NCI-H748 treated with DMSO at 0.1 percent for 48 hours (cell line): ENCODE measurements at regions not wholly inside any gene's neighbourhood (a gene's known extent, or its start where the extent isn't known, plus 50 kb on each side); places are given as distances from the start of the nearest gene placed in this dataset.

Source experiments
- DNase-seq: peaks from one replicate; lab custom pipeline; 2025; lab: John Stamatoyannopoulos, UW

DNA sequence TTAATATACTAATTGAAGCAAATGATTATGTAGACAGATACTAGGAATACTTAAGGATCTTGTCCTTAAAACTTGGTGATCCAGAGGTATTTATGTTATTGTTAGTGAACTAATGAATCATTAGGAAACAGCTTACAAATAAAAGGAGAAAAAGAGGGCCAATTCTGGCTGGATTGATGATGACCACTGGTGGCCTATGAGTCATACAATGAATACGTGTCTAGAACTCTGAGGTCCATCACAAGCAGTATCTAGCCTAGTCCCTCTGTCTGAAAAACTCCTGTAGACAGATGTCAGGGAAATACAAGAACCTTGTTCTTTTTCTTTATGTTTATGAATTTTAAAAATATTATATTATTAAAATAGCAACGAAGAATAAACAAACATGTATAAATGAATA lies 51.7 kb upstream of the RTL1 start:
- DNase-seq, result no peak

DNA sequence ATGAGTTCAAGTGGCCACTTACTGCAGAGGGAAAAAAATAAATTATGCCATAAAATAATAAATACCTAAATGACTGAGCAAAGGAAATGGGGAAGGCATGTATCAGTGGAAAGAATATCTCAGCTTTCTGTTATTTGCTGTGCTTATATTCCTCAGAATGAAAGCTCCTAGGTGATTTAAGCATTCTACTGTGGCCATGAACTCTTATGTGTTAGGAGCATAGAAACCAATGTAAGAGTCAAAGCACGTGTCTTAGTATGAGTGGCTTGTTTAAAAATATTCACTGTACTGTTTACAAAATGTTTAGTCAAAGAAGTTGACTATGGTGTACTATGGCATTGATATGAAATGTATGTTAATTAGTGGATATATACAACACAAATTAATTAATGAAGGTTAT lies 59.0 kb upstream of the RTL1 start:
- no peak for DNase-seq

DNA sequence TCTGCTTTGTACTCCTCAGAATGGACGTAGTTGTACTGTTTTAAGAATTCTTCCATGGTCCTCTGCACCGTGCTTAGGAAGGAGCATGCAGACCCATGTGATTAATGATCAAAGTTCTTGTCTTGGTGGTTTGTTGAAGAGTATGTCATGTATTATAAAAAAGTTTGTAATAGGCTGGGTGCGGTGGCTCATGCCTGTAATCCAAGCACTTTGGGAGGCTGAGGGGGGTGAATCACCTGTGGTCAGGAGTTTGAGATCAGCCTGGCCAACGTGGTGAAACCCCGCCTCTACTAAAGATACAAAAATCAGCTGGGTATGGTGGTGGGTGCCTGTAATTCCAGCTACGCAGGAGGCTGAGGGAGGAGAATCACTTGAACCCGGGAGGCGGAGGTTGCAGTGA lies 61.8 kb upstream of the RTL1 start:
- no peak for DNase-seq

DNA sequence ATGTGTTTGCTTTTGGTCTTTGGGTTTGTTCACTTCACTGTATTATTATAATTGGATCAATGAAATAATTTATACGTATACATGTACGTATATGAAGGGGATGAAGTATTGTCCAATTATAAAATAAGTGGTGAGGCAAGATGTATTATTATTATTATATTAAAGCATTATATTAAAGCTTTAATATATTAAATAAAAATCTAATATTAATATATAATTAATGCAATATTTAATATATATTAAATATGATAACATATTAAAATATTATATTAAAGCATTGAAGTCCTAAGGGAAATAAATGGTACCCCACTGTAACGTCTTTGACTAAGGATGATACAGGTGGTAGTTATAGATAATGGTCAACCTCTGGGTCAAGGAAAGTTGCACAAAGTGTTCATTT lies 63.7 kb upstream of the RTL1 start:
- DNase-seq, result no peak

DNA sequence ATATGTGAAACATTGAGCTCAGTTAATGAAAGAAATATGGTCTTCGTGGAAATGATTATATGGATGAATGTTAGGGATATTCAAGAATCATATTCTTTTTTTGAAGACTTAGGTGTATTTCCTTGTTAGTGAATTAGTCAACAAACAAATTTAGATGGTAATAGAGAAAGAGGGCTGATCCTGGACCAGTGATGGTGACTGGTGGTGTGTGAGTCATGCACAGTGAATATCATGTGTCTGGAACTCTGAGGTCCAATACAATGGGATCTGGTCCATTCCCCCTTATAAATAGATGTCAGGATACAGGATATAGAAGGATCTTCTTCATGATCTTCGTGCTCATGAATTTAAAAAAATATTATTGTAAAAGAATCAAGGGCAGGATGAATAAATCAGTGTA lies 64.4 kb upstream of the RTL1 start:
- DNase-seq, result no peak

DNA sequence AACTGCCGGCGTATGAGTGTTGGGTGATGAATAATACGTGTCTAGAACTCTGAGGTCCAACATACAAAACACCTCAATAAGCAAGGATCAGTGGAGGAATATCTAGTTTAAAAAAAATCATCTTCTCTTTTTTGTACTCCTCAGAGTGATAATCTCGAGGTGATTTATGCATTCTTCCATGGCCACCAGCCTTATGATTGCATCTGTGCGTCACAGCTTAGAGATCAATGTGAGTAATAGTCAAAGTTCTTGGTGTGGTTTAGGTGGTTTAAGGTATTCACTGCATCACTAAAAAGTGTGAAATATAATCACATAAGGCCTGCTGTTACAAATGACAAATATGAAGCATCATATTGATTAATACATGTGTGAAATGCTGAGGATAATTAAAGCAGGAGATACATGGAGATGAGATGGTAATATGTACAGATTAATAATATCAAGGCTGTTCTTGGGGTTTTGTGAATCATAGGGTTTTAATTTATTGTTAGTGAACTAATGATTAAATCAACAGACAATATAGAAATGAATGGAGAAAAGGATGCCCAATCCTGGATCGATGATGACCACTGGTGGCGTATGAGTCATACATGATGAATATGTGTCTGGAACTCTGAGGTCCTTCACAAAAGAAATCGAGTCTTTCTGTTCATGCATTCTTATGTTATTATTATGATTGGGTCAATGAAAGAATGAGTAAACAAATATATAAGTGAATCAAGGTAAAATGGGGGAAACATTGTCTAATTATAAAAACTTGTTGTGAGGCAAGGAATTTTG lies 68.8 kb upstream of the RTL1 start:
- no peak for DNase-seq

DNA sequence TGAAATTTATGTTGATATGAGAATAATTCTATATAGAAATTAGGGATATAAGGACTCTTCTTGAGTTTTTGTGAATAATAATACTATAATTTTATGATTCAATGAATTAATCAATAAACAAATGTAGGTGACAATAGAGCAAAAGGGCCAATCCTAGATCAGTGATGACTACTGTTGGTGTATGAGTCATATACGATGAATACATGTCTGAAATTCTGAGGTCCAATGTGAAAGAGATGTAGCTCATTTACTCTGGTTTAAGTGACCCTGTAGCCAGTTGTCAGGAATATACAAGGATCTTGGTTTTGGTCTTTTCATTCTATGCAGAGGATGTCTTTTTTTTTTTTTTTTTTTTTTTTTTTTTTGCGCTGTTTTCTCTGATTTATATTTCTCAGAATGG lies 72.1 kb upstream of the RTL1 start:
- DNase-seq, result no peak

DNA sequence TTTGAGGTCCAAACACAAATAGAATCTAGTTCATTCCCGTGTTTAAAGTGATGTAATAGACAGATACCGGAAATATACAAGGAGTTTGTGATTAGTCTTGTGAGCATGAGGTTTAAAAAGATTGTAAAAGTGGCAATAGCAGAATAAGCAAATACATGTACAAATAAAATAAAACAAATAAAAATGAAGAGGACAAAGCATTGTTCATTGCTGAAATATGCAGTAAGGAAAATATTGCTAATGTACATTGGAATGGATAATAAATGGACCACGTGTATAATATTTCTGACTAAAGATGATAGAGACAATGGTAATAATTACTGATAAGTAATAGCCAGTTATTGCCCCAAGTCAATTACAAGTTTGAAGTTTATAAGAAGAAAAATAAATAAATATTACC lies 75.6 kb upstream of the RTL1 start:
- DNase-seq, result no peak

DNA sequence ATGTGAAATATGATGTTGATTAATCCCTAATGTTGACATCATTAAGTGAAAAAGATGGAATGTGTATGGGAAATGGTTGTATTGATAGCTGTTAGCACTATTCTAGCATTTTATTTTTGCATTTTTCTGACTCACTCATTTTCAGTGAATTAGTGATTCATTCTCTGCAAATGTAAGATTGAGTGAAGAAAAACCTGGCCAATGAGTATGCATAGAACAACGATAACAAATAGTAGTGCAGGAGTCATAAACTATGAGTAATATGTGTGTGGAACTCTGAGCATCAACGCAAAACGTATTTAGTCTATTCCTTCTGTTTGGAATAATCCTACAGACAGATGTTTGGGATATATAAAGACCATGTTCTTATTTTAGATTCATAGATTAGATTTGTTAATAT lies 76.3 kb upstream of the RTL1 start:
- no peak for DNase-seq

DNA sequence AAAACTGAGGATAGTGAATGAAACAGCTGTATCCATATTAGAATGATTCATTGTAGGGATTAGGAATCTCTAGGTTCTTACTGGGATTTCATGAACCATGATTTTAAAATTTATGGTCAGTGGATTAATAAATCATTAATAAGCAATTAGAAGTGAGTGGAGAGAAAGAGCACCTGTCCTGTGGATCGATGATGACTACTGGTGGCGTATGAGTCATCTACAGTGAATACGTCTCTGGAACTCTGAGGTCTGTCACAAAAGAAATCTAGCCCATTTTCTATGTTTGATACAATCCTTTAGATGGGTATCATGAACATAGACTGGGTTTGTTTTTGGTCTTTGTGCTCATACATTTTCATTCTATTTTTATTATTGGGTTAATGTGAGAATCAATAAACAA lies 77.3 kb upstream of the RTL1 start:
- no peak for DNase-seq

DNA sequence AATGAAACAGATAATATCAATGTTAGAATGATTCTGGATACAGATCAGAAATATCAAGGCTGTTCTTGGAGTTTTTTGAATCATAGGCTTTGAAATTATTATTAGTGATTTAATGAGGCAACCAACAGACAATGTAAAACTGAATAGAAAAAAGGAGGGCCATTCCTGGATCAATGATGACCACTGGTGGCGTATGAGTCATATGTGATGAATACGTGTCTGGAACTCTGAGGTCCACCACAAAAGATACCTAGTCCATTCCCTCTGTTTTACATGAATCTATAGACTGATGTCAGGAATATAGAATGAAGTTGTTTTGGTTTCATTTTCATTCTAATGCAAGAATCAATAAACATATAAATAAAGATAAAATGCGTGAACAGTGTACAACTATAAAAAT lies 78.3 kb upstream of the RTL1 start:
- DNase-seq, result no peak

DNA sequence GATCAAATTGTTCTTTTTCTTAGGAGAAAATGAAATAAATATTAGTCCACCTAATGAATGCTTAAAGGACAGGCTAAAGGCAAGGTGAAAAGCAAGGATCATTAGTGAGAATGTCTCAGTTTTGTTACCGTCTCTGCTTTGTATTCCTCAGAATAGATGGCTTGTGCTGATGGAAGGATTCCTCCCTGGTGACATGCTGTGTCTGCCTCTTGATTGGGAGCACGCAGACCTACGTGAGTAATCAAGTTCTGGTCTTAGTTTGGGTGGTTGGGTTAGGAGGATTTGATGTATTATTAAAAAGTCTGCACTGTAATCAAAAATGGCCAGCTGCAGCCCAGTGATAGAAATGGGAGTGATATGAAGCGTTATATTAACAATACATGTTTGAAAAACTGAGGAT lies 78.8 kb upstream of the RTL1 start:
- DNase-seq, result no peak

DNA sequence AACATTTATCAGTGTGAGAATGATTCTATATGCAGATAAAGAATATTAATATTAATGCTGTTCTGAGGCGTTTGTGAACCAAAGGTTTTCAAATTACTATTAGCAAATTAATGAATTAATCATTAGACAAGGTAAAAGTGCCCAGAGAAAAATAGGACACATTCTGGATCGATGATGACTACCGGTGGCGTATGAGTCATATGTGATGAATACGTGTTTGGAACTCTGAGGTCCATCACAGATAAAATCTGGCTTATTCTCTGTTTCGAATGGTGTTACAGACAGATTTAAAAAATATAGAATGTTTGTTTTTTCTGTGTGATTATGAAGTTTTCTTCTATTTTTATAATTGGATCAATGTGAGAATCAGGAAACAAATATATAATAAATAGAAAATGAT lies 79.2 kb upstream of the RTL1 start:
- DNase-seq, result no peak

DNA sequence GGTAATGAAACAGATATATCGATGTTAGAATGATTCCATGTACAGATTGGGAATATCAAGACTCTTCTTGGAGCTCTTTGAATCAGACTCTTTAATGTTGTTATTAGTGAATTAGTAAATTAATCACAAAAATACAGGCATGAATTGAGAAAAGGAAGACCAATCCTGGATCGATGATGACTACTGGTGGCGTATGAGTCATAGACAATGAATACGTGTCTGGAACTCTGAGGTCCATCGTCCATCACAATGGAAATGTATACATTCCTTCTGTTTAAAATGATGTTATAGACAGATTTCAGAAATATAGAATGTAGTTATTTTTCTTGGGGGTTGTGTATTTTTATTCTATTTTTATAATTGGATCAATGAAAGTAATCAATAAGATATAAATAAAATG lies 80.2 kb upstream of the RTL1 start:
- no peak for DNase-seq

DNA sequence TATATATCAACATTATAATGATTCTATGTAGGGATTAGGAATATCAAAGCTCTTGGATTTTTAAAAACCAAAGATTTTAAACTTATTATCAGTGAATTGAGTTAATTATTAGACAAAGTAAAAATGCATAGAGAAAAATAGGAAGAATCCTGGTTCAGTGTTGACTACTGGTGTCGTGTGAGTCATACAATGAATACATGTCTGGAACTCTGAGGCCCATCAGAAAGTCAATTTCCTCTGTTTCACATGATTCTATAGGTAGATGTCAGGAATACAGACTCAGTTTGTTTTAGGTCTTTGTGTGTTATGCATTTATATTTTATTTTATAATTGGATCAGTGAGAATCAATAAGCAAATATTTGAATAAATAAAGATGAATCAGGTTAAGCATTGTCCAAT lies 84.5 kb upstream of the RTL1 start:
- no peak for DNase-seq

DNA sequence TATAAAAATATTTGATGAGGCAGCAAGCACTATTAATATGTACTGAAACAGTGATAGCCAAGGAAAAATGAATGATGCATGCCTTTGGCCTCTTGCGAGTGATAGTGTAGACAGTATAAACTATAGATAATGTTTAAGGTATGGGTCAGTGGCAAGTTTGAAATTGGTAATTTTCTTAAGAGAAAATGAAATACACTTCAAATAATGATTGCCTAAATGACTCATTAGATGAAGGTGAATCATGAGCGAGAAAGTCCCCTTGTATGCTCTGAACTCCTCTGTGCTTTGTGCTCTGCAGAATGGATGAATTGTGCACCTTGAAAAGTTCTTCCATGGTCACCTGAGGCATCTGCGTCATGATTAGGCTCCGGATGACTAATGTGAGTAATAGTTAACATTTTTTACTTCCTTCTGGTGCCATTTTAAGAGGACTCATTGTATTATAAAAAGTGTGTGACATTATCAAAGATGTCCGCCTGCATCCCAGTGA lies 84.9 kb upstream of the RTL1 start:
- no peak for DNase-seq

DNA sequence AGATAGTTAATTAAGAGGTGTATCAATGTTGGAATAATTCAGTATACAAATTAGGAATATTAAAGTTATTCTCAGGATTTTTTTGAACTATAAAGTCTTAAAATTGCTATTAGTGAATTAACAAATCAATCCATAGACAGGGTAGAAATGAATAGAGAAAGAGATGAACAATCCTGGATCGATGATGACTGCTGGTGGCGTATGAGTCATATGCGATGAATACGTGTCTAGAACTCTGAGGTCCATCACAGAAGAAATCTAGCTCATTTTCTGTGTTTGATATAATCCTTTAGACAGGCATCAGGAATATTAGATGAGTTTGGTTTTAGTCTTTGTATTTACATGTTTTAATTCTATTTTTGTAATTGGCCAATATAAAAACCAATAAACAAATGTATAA lies 85.4 kb upstream of the RTL1 start:
- DNase-seq, result no peak

DNA sequence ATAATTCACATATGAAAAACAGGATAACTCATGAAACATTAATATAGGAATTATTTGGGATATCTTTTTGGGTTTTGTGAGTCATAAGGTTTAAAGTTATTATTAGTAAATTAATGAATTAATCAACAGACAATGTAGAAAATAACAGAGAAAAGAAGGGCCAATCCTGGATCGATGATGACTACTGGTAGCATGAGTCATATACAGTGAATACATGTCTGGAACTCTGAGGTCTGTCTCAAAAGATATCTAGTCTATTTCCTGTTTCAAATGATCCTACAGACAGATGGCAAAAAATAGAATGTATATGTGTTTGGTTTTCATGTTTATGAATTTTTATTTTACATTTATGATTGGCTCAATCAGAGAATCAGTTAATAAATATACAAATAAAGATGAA lies 86.4 kb upstream of the RTL1 start:
- no peak for DNase-seq

DNA sequence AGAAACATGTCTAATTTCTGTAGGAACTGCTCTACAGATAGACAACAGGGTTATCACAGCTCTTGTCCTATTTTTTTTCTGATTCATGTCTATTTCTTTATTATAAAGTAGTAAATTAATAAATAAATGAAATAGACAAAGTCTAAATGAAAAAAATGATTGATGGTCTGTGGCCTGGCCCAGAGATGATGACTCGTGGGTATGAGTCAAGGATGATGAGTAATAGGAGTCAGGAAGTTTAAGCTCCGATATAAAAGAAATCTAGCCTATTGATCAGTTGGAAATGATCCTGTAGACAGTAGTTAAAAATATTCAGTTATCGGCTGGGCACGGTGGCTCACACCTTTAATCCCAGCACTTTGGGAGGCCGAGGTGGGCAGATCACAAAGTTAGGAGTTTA lies 90.6 kb upstream of the RTL1 start:
- DNase-seq, result no peak

DNA sequence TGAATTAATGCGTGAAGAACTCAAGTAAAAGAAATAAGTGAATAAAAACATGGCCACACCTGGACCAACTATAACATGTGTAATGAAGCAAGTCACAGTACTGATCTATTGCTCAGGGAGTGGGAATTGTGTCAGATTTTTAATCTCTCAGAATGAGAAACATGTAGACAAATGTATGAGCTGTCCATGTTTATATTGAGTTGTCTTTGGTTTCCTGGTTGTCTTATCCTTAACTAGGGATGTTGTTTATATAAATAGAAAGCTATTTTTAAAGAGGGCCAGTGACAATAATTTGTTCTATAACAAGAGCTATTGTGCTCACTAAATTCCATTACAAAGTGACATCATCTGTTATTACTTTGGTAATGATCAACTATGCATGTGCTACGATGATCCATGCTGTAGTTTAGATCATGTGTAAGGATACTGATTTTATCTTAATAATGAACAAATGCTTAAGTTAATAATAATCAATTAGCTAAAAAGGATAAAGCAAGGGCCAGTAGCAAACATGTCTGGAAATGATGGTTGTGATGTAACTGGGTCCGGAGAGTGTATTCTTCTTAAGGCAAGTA lies 91.3 kb upstream of the RTL1 start:
- no peak for DNase-seq

DNA sequence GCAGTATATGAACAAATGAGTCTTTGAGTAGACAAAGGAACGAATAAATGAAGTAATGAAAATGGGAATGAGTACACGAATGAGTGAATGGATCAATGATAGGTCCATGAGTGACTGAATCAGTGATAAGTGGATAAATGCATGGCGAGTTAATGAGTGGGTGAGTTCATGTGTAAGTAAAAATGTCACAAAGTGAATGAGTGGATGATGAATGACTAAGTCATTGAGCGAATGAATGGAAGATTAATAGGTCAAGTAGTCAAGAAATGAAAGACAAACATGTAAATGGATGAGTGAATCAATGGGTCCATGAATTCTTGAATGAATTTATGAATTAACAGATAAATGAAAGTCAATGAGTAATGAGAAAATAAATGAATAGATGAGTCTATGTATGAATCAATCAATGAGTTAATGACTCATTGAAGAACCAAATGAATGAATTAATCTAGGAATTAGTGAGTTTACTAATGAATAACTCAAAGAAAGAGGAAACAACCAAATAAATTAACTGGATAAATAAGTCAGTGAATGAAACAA lies 97.3 kb upstream of the RTL1 start:
- no peak for DNase-seq

DNA sequence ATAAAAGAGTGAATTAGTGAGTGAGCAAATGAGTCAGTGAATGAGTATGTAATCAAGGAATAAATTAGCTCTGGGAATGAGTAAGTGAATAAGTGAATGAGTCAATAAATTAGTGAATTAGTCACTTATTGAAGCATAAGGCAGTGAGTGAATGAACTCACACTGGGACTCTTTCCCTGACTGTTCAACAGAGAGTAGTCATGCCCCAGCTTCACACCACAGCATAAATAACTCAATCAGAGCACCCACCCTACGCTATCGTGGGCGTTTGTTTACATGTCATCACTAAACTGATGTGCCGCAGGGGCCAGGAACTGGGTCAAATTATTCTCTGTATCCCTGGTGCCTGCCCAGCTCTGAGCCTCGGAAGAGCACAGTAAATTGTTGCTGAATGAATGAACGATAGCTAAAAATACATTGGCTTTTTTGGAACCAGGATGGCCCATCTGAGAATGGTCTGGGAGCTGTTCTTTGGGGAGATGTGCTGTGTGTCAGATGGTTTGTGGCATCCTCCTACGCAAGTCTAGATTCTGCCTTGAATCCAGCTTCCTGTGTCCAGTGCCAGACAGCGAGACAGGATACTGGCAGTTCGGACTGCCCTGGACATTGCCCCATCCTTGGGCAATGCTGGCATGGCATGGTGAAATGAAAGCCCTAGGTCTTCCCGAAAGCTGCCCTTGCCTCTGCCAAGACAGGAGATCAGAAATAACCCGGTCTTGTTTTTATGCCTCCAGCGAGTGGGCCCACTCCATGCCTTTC lies 98.0 kb upstream of the RTL1 start:
- DNase-seq, result no peak

DNA sequence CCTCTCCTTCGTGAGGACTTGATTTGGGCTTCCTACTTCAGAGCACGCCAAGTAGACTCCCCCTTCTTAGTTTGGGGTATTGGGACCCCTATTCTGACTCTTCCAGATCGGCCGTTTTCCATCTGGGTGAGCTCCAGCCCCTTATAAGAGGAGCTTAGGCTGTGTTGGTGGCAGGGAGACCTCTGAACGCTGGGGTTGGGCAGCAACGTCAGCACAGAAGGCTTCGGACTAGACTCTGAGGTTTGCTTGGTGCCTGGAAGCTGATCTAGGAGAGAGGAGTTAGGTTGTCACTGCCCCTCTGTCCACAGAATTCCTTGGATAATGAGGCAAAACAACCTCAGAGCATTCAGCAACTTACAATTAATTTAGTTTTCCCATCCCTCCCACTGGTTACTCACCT lies 99.2 kb upstream of the RTL1 start:
- DNase-seq, result no peak
